ENCODE measurements at regions not wholly inside any gene's neighbourhood (a gene's known extent, or its start where the extent isn't known, plus 50 kb on each side); places are given as distances from the start of the nearest gene placed in this dataset.

- H3K9me3 ChIP-seq, result no peaks in the 10 kb centered on the region
- BruUV-seq (replicated peaks), result no TSS peak
- CTCF ChIA-PET, result no interaction called here
- DNase-seq, result no peak
- H3K4me1 ChIP-seq, result no peaks in the 10 kb centered on the region
- Mint-ChIP-seq H3K36me3 (ENCODE audit: insufficient read depth, unreplicated experiment) (no peaks in the 10 kb centered on the region), H3K9me3 (ENCODE audit: unreplicated experiment) (no peaks in the 10 kb centered on the region), H3K4me3 (ENCODE audit: unreplicated experiment) (no peak overlapping the region), H3K27me3 (ENCODE audit: insufficient read depth, unreplicated experiment) (peaks cover 10% of the 10 kb centered on the region), H3K27ac (ENCODE audit: unreplicated experiment) (no peak overlapping the region), H3K4me1 (ENCODE audit: low read depth, unreplicated experiment) (no peaks in the 10 kb centered on the region)
- intact Hi-C loops (cut with micrococcal nuclease; ENCODE audit: unreplicated experiment), result no loop called here
- TF ChIP-seq CTCF (IDR thresholded peaks at IDR 0.05; ENCODE audit: insufficient read depth in 1 of 2, low read depth in 1 of 2, low read length in 1 of 2, severe bottlenecking in 1 of 2, unreplicated experiment in 1 of 2), result no peak
- H3K27me3 ChIP-seq (replicated peaks; ENCODE audit: control insufficient read depth, insufficient read depth, low read length), result no peaks in the 10 kb centered on the region
- H3K4me3 ChIP-seq (ENCODE audit: low read depth, low read length), result no peak overlapping the region
- POLR2A ChIA-PET, result no interaction called here
- no peaks in the 10 kb centered on the region for H3K36me3 ChIP-seq (ENCODE audit: control insufficient read depth, insufficient read depth, low read length)
These were observed 328.0 kb upstream of the HS6ST1 start for GRCh38 chr2:128646691-128647090.

GRCh38 chr2:128651000-128651399, 332.3 kb upstream of the HS6ST1 start:
- POLR2A ChIA-PET, result no interaction called here
- no peak for TF ChIP-seq CTCF (IDR thresholded peaks at IDR 0.05; ENCODE audit: insufficient read depth in 1 of 2, low read depth in 1 of 2, low read length in 1 of 2, severe bottlenecking in 1 of 2, unreplicated experiment in 1 of 2)
- intact Hi-C loops (cut with micrococcal nuclease; ENCODE audit: unreplicated experiment), result no loop called here

GRCh38 chr2:128654408-128654807, 335.7 kb upstream of the HS6ST1 start:
- ChIA-PET CTCF (no interaction called here), POLR2A (no interaction called here)
- H3K4me1 ChIP-seq, result no peaks in the 10 kb centered on the region
- BruUV-seq (replicated peaks), result no TSS peak
- no peak overlapping the region for H3K4me3 Mint-ChIP-seq (ENCODE audit: unreplicated experiment)
- H3K27me3 Mint-ChIP-seq (ENCODE audit: insufficient read depth, unreplicated experiment), result peaks cover 21% of the 10 kb centered on the region
- DNase-seq, result no peak
- H3K4me3 ChIP-seq (ENCODE audit: low read depth, low read length), result no peak overlapping the region
- H3K9me3 ChIP-seq, result no peaks in the 10 kb centered on the region; the same call in 1 of the 2 replicates
- no peak overlapping the region for H3K27ac Mint-ChIP-seq (ENCODE audit: unreplicated experiment)
- no peaks in the 10 kb centered on the region for H3K9me3 Mint-ChIP-seq (ENCODE audit: unreplicated experiment)
- intact Hi-C loops (cut with micrococcal nuclease; ENCODE audit: unreplicated experiment), result no loop called here
- H3K36me3 ChIP-seq (ENCODE audit: control insufficient read depth, insufficient read depth, low read length), result no peaks in the 10 kb centered on the region
- no peak for TF ChIP-seq CTCF (IDR thresholded peaks at IDR 0.05; ENCODE audit: insufficient read depth in 1 of 2, low read depth in 1 of 2, low read length in 1 of 2, severe bottlenecking in 1 of 2, unreplicated experiment in 1 of 2)
- no peaks in the 10 kb centered on the region for H3K4me1 Mint-ChIP-seq (ENCODE audit: low read depth, unreplicated experiment)
- no peaks in the 10 kb centered on the region for H3K27me3 ChIP-seq (replicated peaks; ENCODE audit: control insufficient read depth, insufficient read depth, low read length)
- no peaks in the 10 kb centered on the region for H3K36me3 Mint-ChIP-seq (ENCODE audit: insufficient read depth, unreplicated experiment)

More at GRCh38 chr2:128651000-128651399, 332.3 kb upstream of the HS6ST1 start:
- Histone ChIP-seq H3K4me1 (no peaks in the 10 kb centered on the region), H3K36me3 (ENCODE audit: control insufficient read depth, insufficient read depth, low read length) (no peaks in the 10 kb centered on the region), H3K9me3 (no peaks in the 10 kb centered on the region), H3K27me3 (replicated peaks; ENCODE audit: control insufficient read depth, insufficient read depth, low read length) (no peaks in the 10 kb centered on the region), H3K4me3 (ENCODE audit: low read depth, low read length) (no peak overlapping the region)
- Mint-ChIP-seq H3K36me3 (ENCODE audit: insufficient read depth, unreplicated experiment) (no peaks in the 10 kb centered on the region), H3K27me3 (ENCODE audit: insufficient read depth, unreplicated experiment) (peaks cover 9% of the 10 kb centered on the region), H3K4me3 (ENCODE audit: unreplicated experiment) (no peak overlapping the region), H3K27ac (ENCODE audit: unreplicated experiment) (no peak overlapping the region), H3K9me3 (ENCODE audit: unreplicated experiment) (no peaks in the 10 kb centered on the region), H3K4me1 (ENCODE audit: low read depth, unreplicated experiment) (no peaks in the 10 kb centered on the region)
- DNase-seq, result no peak
- no TSS peak for BruUV-seq (replicated peaks)
- CTCF ChIA-PET, result no interaction called here

Measured in Caco-2 (cell line).